Ammon's horn (tissue), 1 donor: ENCODE measurements at regions not wholly inside any gene's neighbourhood (a gene's known extent, or its start where the extent isn't known, plus 50 kb on each side); places are given as distances from the start of the nearest gene placed in this dataset.

Source experiments
- DNase-seq: peaks from one replicate; pipeline ENCODE4 v3.0.0-alpha.2; 2016; ENCODE audit warnings: low spot score

DNA sequence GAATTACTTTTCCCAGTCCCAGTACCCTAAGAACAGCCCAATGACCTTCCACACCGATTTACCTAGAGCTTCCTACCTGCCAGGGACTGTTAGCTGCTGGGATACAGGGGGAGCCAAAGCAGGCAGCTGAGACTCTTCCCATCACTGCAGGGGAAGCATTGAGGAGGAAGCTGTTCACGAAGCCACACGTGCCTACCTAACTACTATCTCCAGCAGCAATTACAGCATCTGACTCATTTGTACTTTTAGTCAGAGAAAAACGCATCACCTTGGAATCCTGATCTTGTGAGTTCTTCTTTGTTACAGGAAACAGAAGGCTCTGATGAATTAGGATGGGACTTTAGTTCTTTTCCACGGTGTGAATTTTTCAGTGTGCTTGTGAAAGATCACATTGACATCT is 113.7 kb upstream of the DHX40 start:
- DNase-seq: no peak

DNA sequence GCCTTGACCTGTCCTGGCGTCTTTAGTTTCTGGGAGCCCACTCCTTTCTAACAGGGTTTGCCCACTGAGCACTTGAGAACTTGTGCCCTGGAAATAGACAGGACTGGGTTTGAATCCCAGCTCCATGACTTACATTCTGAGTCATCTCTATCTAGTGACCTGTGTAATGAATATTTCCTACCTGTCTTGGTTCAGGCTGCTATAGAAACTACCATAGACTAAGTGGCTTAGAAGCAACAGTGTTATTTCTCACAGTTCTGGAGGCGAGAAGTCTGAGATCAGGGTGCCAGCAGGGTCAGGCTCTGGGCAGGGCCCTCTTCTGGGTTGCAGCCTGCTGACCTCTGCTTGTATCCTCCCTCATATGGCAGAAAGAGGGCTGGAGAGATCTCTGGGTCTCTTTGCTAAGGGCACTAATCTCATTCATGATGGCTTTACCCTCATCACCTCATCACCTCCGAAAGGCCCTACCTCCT is 110.7 kb upstream of the DHX40 start:
- no peak for DNase-seq

DNA sequence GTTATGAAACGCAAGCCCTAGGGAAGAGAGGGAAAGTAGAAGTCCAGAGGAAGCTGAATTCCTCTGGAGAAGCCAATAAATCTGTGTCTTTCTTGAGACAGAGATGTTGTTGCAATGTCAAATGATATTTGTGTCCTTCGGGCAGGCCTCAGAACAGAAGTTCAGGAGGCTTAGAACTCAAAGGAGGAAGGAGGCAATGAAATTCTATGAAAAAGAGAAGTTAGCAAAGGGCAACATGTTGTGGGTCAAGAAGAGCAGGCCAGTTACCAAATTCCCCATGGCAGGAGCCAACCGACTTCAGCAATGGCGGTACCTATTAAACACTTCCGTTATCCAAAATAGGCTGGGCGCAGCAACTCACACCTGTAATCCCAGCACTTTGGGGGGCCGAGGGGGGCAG is 109.0 kb upstream of the DHX40 start:
- no peak for DNase-seq

DNA sequence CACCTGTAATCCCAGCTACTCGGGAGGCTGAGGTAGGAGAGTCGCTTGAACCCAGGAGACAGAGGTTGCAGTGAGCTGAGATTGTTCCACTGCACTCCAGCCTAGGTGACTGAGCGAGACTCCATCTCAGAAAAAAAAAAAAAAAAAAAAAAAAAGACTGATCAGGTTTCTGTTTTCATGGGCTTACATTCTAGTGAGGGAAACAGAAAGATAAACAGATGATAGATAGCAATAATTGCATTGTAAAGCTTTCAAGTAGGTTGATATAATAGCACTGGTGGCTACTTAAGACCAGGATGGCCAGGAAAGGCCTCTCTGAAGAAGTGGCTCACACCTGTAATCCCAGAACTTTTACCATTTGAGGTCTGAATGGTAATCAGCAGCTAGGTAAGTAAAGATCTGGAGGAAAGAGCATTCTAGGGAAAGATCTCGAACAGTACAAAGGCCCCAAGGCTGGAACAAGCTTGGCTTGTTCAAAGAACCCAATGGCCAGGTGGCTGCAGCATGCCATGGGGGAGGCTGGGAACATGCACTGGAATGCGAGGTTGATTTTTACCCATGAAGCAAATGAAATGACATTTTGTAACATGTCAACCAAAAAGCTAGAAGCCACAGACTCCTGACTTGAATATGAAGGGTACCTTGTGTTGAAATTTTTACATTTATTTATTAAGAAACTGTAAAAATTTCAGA is 108.3 kb upstream of the DHX40 start:
- no peak for DNase-seq

DNA sequence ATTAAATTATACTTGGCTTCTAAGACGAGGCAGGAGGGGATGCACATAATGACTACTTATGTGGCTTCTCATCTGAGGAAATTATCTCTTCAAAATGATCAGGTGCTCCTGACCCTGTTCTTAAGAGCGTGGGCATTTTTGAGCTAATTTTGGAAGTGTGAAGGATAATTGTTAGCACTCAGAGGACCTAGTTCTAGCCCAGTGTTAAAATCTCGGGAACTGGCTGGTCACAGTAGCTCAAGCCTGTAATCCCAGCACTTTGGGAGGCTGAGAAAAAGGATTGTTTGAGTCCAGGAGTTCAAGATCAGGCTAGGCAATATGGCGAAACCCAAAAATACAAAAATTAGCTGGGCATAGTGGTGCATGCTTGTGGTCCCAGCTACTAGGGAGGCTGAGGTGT is 103.0 kb upstream of the DHX40 start:
- no peak for DNase-seq

DNA sequence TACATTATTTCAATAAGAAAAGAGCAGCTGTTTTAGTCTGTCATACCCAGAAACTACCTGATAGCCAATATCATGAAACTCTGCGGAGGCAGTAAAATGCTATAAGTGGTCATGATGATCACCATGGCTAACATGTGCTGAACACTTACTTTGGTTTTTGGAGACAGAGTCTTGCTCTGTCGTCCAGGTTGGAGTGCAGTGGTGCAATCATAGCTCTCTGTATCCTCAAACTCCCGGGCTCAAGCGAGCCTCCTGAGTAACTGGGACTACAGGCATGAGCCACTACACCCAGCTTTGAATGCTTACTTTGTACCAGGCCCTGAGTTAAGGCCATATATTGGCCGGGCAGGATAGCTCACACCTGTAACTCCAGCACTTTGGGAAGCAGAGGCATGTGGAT is 101.2 kb upstream of the DHX40 start:
- DNase-seq: no peak

DNA sequence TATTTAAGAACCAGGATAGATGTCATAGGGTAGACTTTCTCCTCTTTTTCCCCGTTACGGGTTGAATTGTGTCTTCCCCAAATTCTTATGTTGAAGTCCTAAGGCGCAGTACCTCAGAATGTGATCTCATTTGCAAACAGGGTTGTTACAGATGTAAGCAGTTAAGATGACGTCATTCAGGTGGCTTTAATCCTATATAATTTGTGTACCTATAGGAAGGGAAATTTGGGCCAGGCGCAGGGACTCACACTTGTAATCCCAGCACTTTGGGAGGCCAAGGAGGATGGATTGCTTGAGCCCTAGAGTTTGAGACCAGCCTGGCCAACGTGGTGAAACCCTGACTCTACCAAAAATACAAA is 99.5 kb upstream of the DHX40 start:
- DNase-seq: no peak

DNA sequence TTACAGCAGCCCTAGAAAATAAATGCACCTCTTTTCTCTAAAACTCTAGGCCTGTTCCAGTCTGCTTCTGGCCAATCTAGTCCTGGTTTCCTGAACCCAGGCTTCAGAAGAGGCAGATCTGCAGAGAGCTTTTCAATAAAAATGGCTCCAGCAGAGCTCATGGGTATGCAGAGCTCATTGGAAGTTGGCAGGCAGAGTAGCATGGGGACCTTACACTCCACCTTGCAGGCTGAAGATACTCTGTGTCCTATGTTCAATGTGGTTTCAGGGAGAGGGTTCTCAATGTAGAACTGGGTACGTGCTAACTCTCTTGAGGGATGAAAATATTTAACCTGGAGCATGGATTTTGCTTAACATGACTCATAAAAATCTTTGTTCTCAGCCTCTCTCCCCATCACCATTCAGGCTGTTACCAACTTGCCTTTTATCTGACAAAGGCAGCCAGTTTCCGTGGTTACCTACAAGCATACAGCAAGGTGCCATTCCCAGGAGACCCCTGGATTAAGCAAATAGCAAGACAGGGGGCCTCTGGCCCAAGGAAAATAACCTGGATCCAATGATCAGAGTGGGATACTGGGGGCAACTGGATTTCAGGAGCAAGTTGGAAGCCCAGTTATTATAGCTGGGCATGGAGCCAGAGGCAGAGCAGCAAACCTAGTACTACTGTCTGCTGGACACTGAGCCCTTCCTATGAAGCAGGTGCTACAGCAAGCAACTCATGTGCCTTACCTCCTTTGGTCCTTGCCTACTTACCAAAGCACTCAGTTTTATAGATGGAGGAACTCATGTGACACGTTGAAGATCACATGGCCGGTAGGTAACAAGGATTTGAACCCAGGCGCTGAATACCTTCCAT is 98.2 kb upstream of the DHX40 start:
- no peak for DNase-seq

DNA sequence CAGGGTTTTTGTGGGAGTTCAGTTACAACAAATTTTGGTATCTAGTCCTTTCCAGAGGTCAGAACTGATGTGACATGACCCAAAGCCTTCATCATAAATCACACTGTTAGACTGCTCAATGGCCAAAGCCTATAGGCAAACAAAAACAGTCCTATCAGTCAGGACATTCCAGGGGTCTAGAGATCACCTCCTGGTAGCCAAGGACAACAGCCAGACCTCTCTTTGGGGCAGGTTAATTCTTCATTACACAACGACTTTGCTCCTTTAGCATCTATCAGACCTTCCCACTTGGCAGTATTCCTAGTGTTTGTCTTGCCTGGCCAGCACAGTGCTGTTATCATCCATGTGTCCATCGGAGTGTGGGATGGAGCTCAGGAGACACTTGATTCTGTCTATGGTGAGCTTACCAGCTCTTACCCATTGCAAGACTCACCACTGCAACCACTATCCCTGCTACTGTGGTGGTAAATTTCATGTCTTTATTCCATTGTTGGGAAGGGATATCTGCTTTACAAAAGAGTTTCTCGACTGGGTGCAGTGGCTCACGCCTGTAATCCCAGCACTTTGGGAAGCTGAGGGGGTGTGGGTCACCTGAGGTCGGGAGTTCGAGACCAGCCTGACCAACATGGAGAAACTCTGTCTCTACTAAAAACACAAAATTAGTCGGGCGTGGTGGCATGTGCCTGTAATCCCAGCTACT is 95.5 kb upstream of the DHX40 start:
- DNase-seq: no peak

DNA sequence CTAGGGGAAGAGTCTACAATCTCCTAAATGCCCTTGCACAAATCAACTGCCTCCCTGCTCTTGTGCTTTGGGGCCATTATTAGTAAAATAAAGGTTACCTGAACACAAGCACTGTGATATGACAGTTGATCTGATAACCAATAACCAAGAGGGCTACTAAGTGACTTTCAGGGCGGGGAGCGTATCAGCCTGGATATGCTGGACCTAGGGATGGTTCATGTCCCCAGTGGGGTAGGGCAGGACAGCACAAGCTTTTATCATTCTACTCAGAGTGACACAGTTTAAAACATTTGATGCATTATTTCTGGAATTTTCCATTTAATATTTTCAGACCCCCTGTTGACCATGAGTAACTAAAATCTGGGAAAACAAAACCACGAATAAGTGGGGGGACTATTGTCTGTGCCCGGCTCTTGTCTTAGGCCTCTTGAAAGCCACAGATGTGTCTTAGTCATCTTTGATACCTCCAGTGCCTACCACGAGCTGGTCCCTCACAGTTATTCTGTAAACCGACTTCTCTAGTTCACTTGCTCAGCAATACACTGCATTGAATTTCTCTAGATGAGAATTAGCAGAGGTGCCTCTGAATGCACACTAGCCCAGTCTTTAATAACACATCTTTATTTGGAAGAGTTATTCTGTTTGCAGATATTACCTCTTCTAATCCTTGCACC is 94.6 kb upstream of the DHX40 start:
- no peak for DNase-seq

DNA sequence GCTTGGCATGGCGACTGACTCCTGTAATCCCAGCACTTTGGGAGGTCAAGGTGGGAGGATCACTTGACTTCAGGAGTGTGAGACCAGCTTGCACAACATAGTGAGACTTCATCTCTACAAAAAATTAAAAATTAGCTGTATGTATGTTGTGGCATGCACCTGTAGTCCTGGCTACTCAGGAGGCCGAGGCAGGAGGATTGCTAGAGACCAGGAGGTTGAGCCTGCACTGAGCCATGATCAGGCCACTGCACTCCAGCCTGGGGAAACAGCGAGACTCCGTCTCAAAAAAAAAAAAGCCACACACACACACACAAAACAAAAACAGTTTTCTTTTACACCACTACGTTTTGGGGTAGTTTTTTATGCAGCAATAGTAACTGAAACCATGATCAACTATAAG is 89.0 kb upstream of the DHX40 start:
- no peak for DNase-seq

DNA sequence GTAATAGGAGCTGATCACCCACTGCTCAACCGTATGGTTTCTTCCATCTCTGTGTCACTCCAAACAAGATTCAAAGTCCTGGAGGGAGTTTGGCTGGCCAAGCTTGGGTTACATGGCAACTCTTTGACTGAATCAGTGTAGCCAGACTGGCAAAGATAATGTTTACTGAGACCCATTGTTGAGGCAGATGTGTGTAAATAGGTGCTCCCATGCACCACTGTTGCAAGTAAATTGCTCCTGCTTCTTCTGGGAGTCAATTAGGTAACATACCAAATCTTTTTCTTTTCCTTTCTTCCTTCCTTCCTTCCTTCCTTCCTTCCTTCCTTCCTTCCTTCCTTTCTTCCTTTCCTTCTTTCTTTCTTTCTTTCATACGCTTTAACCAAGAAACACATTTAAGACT is 86.3 kb upstream of the DHX40 start:
- no peak for DNase-seq

DNA sequence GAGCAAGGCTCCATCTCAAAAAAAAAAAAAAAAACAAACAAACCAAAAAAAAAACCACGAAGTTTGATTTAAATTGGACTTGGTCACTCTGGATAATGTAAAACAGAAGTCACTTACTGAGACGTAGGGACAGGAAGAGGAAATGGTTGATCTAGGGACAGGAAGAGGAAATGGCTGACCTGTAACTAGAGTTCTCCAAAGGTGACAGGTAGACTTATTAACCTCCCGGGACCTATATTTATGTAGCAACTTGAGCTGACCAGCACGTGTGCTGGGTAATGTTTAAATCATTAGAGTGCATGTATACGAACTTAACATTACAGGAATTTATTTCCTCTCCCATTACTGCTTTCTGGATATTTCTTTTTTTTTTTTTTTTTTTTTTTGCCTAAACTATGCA is 81.5 kb upstream of the DHX40 start:
- no peak for DNase-seq

DNA sequence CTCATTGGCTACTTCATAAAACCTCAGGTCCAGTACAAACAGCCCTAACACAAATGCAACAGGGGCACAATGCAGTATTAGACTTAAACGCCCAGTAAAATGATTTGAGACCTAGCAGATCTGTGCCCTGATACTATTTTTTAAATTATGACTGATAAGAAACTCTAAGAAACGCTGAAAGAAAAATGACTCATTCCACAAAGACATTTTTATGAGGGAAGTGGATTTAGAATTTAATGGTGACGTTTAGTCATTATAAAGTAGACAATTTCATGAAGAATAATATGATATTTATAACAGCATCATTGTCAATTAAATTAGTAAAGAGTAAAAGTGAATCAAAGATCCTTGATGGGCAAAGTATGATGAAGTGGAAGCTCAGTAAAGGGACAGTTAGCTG is 80.4 kb upstream of the DHX40 start:
- DNase-seq: no peak

DNA sequence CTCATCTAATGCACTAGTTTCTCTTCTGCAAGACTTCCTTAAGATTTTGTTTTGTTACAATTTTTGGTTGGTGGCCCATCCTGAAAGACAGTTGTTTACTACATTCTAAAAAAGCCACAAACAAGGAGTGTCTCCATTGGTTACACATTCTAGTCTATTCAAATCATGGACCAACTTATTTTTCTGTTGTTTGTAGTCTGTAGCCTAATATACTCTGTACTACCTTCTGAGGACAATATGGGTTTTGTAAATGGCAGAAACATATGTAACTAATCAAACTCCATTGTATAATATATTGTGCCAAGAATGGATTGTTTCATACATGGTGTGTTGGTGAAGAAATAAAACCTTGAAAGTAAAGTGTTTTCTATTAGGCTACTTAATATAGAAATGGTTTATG is 79.5 kb upstream of the DHX40 start:
- DNase-seq: no peak

DNA sequence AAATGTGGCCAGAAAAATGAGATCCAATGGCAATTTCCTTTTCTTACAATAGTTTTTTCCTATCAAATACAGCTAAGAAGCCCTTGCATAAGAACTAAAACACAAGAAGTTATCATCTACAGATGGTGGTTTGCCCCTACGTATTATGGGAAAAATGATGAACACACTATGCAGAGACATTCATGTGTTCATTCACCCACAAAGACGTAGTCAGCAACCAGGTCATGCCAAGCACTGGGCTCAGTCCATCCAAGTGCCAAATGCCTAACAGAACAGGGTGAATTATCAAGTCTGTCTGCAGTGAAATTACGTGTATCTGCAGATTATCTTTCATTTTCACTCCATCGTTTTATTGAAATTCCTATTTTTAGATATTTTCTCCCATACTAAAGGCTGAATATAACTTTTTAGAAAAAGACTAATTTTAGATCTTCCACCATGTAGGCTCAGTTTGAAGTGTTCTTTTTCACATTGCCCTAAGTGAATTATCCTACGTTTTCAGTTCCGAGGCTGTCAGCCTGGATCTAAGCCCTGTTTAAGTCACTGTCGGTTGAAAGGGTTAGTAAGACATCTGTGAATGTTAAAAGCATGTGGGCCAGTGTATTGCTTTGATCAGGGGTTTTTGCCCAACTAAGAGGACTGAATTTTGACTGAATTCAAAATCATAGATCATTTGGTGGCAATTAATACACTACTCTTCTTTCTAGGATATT is 78.1 kb upstream of the DHX40 start:
- DNase-seq: peak; percentile 34

DNA sequence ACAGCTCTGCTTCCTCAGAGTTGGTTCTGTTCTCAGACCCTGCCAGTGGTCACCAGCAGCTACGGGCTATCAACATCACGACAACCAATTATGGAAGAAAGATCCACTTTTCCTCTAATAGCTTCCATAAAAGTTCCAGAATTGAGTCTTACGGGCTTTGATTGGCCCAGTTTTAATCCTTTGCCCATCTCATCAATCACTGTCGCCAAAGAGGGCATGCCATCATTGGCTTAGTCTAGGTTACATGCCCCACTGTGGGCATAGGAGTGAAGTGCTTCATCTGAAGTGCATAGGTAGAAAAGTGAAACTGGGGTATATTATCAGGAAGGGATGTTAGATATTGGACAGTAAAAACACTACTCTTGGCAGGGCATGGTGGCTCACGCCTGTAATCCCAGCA is 76.6 kb upstream of the DHX40 start:
- DNase-seq: no peak

DNA sequence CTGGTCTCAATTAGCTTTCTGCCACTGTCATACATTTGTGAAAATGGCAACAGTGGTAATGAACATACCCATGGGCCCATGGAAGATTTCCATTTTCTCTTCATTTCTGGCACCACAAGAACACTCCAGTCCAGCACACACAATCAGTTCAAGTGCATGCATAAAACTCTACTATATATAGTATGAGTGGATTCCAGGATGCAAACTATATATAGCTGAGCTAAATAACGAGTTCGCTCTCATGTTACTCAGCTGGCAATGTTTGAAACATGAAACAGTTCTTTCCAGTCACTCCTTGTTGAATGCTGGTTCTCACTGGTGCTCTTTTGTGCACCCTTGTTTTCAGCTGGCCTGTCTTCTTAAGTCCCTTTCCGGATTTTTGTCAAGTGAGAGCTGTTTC is 75.2 kb upstream of the DHX40 start:
- no peak for DNase-seq

DNA sequence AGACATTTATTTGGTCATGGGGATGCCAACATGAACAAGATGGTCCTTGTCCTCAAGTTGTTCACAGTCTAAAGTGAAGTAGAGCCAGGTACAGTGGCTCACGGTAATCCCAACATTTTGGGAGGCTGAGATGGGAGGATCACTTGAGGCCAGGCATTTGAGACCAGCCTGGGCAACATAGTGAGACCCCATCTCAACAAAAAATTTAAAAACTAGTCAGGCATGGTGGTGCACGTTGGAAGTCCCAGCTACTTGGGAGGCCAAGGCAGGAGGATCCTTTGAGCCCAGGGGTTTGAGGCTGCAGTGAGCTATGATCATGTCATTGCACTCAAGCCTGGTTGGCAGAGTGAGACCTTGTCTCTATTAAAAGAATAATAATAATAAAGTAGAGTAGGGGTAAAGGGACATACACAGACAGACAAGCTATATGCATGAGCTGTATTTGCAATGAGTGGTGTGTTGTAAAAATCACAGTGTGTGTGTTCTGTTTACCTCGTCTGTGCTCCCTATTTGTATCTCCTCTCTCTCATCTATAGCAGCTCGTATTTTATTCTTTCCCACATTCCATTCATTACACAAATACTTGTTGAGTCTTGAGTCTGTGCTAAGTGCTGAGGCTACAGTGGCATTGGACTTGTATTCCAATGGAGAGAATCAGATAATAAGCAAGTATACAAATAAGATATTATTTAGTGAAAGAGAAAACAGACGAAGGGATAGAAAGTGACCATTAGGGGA is 73.9 kb upstream of the DHX40 start:
- DNase-seq: no peak

DNA sequence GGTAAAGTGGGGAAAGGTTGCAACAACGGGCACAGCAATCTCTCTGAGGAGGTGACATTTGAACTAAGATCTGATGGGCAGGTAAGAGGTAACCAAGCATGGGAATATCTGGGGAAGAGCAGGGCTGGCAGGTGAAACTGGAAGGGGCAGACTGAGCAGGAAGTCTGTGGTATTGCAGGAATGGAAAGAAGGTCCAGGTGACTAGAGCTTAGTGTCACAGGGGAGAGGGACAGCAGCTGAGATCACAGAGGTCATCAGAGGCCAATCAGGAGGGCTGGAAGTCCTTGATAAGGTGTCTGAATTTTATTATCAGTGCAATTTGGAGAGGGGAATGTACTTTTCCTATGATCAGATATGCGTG is 73.3 kb upstream of the DHX40 start:
- DNase-seq: no peak

DNA sequence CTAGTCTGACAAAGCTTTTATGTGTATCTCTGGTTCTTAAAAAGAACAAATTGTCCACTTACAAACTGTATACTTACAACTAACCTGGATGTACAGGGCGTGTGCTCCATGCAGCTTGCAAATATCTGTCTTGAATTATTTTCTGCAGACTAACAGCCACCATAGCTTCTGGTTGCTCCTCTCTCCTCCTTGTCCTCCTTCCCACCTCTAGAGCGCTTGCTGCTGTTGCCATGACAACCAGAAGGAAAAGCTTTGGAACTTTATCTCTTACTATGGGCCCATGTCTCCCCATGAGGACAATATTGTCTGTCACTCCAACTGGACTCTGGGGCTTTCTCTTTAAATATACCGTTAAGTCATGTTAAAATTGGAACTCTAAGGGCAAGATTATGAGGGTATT is 71.5 kb upstream of the DHX40 start:
- peak; percentile 35 for DNase-seq
